Activated CD8-positive, alpha-beta T cell treated with anti-CD3 and anti-CD28 coated beads, Interleukin-2, amount 10 ng/mL, durations not matched to agents 7 days and 5 days (primary cell): ENCODE measurements at regions not wholly inside any gene's neighbourhood (a gene's known extent, or its start where the extent isn't known, plus 50 kb on each side); places are given as distances from the start of the nearest gene placed in this dataset.

Source experiments
- ATAC-seq: fragments of 150-1000 bp; cut with Tn5 transposase; one replicate; pipeline ENCODE4 v1.10.0; 2021; ENCODE audit warnings: moderate library complexity
- CTCF ChIA-PET: fragments of 350-600 bp; sonication (Branson Sonifier 250); formaldehyde crosslinking; loops from one replicate; lab custom pipeline; 2021; ENCODE audit warnings: antibody characterized with exemption; lab: Charles Lee
- POLR2A ChIA-PET: fragments of 350-600 bp; sonication (Branson Sonifier 250); formaldehyde crosslinking; loops from one replicate; lab custom pipeline; 2021; ENCODE audit warnings: antibody characterized with exemption; lab: Charles Lee
- DNase-seq: peaks from one replicate; pipeline ENCODE4 v3.0.0-alpha.2; 2020
- H3K27ac Mint-ChIP-seq: one replicate; pipeline ENCODE4 v1.8.0; 2021; ENCODE audit warnings: mild to moderate bottlenecking, mixed read lengths
- H3K27me3 Mint-ChIP-seq: one replicate; pipeline ENCODE4 v1.8.0; 2021; ENCODE audit warnings: low read depth, mixed read lengths
- H3K36me3 Mint-ChIP-seq: one replicate; pipeline ENCODE4 v1.8.0; 2021; ENCODE audit warnings: low read depth, mixed read lengths
- H3K4me1 Mint-ChIP-seq: one replicate; pipeline ENCODE4 v1.8.0; 2021; ENCODE audit warnings: low read depth, mixed read lengths
- H3K4me3 Mint-ChIP-seq: one replicate; pipeline ENCODE4 v1.8.0; 2021; ENCODE audit warnings: mild to moderate bottlenecking, mixed read lengths
- H3K9me3 Mint-ChIP-seq: one replicate; pipeline ENCODE4 v1.8.0; 2022; ENCODE audit warnings: mixed read lengths; ENCODE audit not compliant: insufficient read depth

- POLR2A ChIA-PET = no interaction called here
Measured at GRCh38 chr4:10272511-10272910, 155.9 kb upstream of the WDR1 start.

GRCh38 chr4:10267066-10267465, 150.5 kb upstream of the WDR1 start:
- no peaks in the 10 kb centered on the region for H3K4me1 Mint-ChIP-seq
- H3K4me3 Mint-ChIP-seq = no peak overlapping the region
- ChIA-PET CTCF (no interaction called here), POLR2A (no interaction called here)
- H3K9me3 Mint-ChIP-seq = no peaks in the 10 kb centered on the region
- H3K36me3 Mint-ChIP-seq = no peaks in the 10 kb centered on the region
- no peak overlapping the region for H3K27ac Mint-ChIP-seq
- H3K27me3 Mint-ChIP-seq = peaks cover 3% of the 10 kb centered on the region
- ATAC-seq = no peak
- DNase-seq = no peak

More at GRCh38 chr4:10272511-10272910, 155.9 kb upstream of the WDR1 start:
- H3K36me3 Mint-ChIP-seq = no peaks in the 10 kb centered on the region
- no peaks in the 10 kb centered on the region for H3K4me1 Mint-ChIP-seq
- H3K27me3 Mint-ChIP-seq = peaks cover 7% of the 10 kb centered on the region
- no peak overlapping the region for H3K4me3 Mint-ChIP-seq
- no peak overlapping the region for H3K27ac Mint-ChIP-seq
- DNase-seq = no peak
- ATAC-seq = no peak
- CTCF ChIA-PET = no interaction called here
- no peaks in the 10 kb centered on the region for H3K9me3 Mint-ChIP-seq

GRCh38 chr4:10260777-10261176, 144.2 kb upstream of the WDR1 start:
- no peak overlapping the region for H3K4me3 Mint-ChIP-seq
- H3K36me3 Mint-ChIP-seq = no peaks in the 10 kb centered on the region
- DNase-seq (no peak), ATAC-seq (no peak)
- CTCF ChIA-PET = no interaction called here
- POLR2A ChIA-PET = no interaction called here
- no peaks in the 10 kb centered on the region for H3K9me3 Mint-ChIP-seq
- H3K4me1 Mint-ChIP-seq = no peaks in the 10 kb centered on the region
- peaks cover 6% of the 10 kb centered on the region for H3K27me3 Mint-ChIP-seq
- H3K27ac Mint-ChIP-seq = no peak overlapping the region

GRCh38 chr4:10259976-10260375, 143.4 kb upstream of the WDR1 start:
- POLR2A ChIA-PET = no interaction called here
- Mint-ChIP-seq H3K27me3 (peaks cover 6% of the 10 kb centered on the region), H3K36me3 (no peaks in the 10 kb centered on the region), H3K27ac (no peak overlapping the region), H3K4me3 (no peak overlapping the region), H3K9me3 (no peaks in the 10 kb centered on the region), H3K4me1 (no peaks in the 10 kb centered on the region)
- DNase-seq (no peak), ATAC-seq (no peak)
- CTCF ChIA-PET = no interaction called here

GRCh38 chr4:10256203-10256602, 139.6 kb upstream of the WDR1 start:
- no peaks in the 10 kb centered on the region for H3K9me3 Mint-ChIP-seq
- POLR2A ChIA-PET = no interaction called here
- no peaks in the 10 kb centered on the region for H3K4me1 Mint-ChIP-seq
- peaks cover 9% of the 10 kb centered on the region for H3K27me3 Mint-ChIP-seq
- H3K27ac Mint-ChIP-seq = no peak overlapping the region
- DNase-seq (no peak), ATAC-seq (no peak)
- CTCF ChIA-PET = no interaction called here
- no peaks in the 10 kb centered on the region for H3K36me3 Mint-ChIP-seq
- no peak overlapping the region for H3K4me3 Mint-ChIP-seq

- ATAC-seq (no peak), DNase-seq (no peak)
- POLR2A ChIA-PET = no interaction called here
- H3K36me3 Mint-ChIP-seq = no peaks in the 10 kb centered on the region
- H3K4me3 Mint-ChIP-seq = no peak overlapping the region
- H3K4me1 Mint-ChIP-seq = no peaks in the 10 kb centered on the region
- H3K27ac Mint-ChIP-seq = no peak overlapping the region
- peaks cover 10% of the 10 kb centered on the region for H3K27me3 Mint-ChIP-seq
- H3K9me3 Mint-ChIP-seq = no peaks in the 10 kb centered on the region
- CTCF ChIA-PET = no interaction called here
Measured at GRCh38 chr4:10253765-10254164, 137.2 kb upstream of the WDR1 start.

GRCh38 chr4:10245751-10246150, 129.2 kb upstream of the WDR1 start:
- peaks cover 25% of the 10 kb centered on the region for H3K27me3 Mint-ChIP-seq
- ChIA-PET CTCF (interaction anchor here (0.9 kb wide), 1 partner anchor 85 kb away, joined by 3 read pairs; no protein-coding TSS in a partner anchor), POLR2A (no interaction called here)
- H3K27ac Mint-ChIP-seq = no peak overlapping the region
- DNase-seq (no peak), ATAC-seq (no peak)
- H3K4me3 Mint-ChIP-seq = no peak overlapping the region
- no peaks in the 10 kb centered on the region for H3K4me1 Mint-ChIP-seq
- H3K36me3 Mint-ChIP-seq = no peaks in the 10 kb centered on the region
- H3K9me3 Mint-ChIP-seq = no peaks in the 10 kb centered on the region

GRCh38 chr4:10243856-10244255, 127.3 kb upstream of the WDR1 start:
- peaks cover 21% of the 10 kb centered on the region for H3K27me3 Mint-ChIP-seq
- no peaks in the 10 kb centered on the region for H3K36me3 Mint-ChIP-seq
- DNase-seq (no peak), ATAC-seq (no peak)
- H3K4me1 Mint-ChIP-seq = no peaks in the 10 kb centered on the region
- no peak overlapping the region for H3K27ac Mint-ChIP-seq
- ChIA-PET CTCF (no interaction called here), POLR2A (no interaction called here)
- no peak overlapping the region for H3K4me3 Mint-ChIP-seq
- no peaks in the 10 kb centered on the region for H3K9me3 Mint-ChIP-seq

GRCh38 chr4:10240691-10241090, 124.1 kb upstream of the WDR1 start:
- ChIA-PET POLR2A (no interaction called here), CTCF (no interaction called here)
- Mint-ChIP-seq H3K36me3 (no peaks in the 10 kb centered on the region), H3K27me3 (peaks cover 11% of the 10 kb centered on the region), H3K4me1 (no peaks in the 10 kb centered on the region), H3K4me3 (no peak overlapping the region), H3K9me3 (no peaks in the 10 kb centered on the region), H3K27ac (no peak overlapping the region)
- ATAC-seq = no peak
- DNase-seq = no peak

GRCh38 chr4:10239982-10240654, 123.5 kb upstream of the WDR1 start:
- H3K9me3 Mint-ChIP-seq = no peaks in the 10 kb centered on the region
- H3K4me1 Mint-ChIP-seq = no peaks in the 10 kb centered on the region
- ChIA-PET CTCF (no interaction called here), POLR2A (no interaction called here)
- H3K4me3 Mint-ChIP-seq = no peak overlapping the region
- peaks cover 11% of the 10 kb centered on the region for H3K27me3 Mint-ChIP-seq
- ATAC-seq (no peak), DNase-seq (no peak)
- no peak overlapping the region for H3K27ac Mint-ChIP-seq
- H3K36me3 Mint-ChIP-seq = no peaks in the 10 kb centered on the region

- H3K27ac Mint-ChIP-seq = no peak overlapping the region
- H3K27me3 Mint-ChIP-seq = peaks cover 7% of the 10 kb centered on the region
- no peaks in the 10 kb centered on the region for H3K36me3 Mint-ChIP-seq
- ChIA-PET CTCF (interaction anchor here (0.6 kb wide), 1 partner anchor 318 kb away, joined by 3 read pairs; no protein-coding TSS in a partner anchor), POLR2A (no interaction called here)
- no peak overlapping the region for H3K4me3 Mint-ChIP-seq
- no peak for ATAC-seq
- no peak for DNase-seq
- no peaks in the 10 kb centered on the region for H3K9me3 Mint-ChIP-seq
- H3K4me1 Mint-ChIP-seq = no peaks in the 10 kb centered on the region
Measured at GRCh38 chr4:10237131-10237530, 120.5 kb upstream of the WDR1 start.

- no peak for DNase-seq
- H3K27me3 Mint-ChIP-seq = peaks cover 2% of the 10 kb centered on the region
- ChIA-PET POLR2A (no interaction called here), CTCF (no interaction called here)
- no peaks in the 10 kb centered on the region for H3K9me3 Mint-ChIP-seq
- H3K4me3 Mint-ChIP-seq = no peak overlapping the region
- no peaks in the 10 kb centered on the region for H3K4me1 Mint-ChIP-seq
- H3K27ac Mint-ChIP-seq = no peak overlapping the region
- ATAC-seq = no peak
- H3K36me3 Mint-ChIP-seq = no peaks in the 10 kb centered on the region
Measured at GRCh38 chr4:10232114-10232513, 115.5 kb upstream of the WDR1 start.

GRCh38 chr4:10226756-10227155, 110.2 kb upstream of the WDR1 start:
- Mint-ChIP-seq H3K27ac (no peak overlapping the region), H3K4me1 (peaks cover 7% of the 10 kb centered on the region), H3K4me3 (no peak overlapping the region), H3K9me3 (no peaks in the 10 kb centered on the region), H3K36me3 (no peaks in the 10 kb centered on the region), H3K27me3 (no peaks in the 10 kb centered on the region)
- POLR2A ChIA-PET = no interaction called here
- CTCF ChIA-PET = no interaction called here
- DNase-seq = no peak
- no peak for ATAC-seq
